NCI-H2196 (cell line): ENCODE measurements at regions not wholly inside any gene's neighbourhood (a gene's known extent, or its start where the extent isn't known, plus 50 kb on each side); places are given as distances from the start of the nearest gene placed in this dataset.
A peak's percentile ranks its signal among the peaks of the same experiment; 100 is the strongest.
"Not testable (repeated sequence)": the region's sequence is repeated elsewhere in the genome, so short reads cannot be mapped to it uniquely, and the experiment has no call there.

Source experiments
- DNase-seq: peaks from one replicate; lab custom pipeline; 2025; ENCODE audit not compliant: unreplicated experiment; lab: John Stamatoyannopoulos, UW

DNA sequence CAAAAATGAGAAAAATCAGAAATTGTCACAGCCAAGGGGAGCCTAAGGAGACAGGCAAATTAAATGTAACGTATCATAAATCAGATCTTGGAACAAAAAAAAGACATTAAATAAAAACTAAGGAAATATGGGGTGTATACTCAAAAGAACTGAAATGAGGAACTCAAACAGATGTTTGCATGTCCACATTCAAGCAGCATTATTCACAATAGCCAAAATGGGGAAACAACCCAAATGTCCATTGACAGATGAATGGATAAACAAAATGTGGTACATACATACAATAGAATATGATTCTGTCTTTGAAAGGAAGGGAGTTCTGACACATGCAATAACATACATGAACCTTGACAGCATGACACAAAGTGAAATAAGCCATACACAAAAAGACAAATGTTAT lies 155.8 kb upstream of the KLF7 start:
- no peak for DNase-seq

DNA sequence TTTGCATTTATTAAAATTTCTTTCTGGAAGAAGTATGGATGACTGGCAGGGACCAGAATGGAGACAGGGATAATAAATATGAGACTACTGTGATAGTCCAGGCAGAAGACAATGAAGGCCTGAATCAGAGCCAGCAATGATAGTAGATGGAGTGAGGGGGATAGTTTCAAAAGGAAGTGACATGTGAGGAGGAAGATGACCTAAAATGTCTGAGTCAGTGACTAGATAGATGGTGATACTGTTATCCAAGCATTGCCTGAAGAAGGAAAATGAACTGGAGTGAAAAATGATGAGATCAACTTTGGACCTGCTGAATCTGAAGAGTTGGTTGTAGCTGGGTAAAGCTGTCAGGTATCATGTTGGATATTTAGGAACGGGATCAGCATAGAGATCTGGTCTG lies 158.3 kb upstream of the KLF7 start:
- no peak for DNase-seq

DNA sequence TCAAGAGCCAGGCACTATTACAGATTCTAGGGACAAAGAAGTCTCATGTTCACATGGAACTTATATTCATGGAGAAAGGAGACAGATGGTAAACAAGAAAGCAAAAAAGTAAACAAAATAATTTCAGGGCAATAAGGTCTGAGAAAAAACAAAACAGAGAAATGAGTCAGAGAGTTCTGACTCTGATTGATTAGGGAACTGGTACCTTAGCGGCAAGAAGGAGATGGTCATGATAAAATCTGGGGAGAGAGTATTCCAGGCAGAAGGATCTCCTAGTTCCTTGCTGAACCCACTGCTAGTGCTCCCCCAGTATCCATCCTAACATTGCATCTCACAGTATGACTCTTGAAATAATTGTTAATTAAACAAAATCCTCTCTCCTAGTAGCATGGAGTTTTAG lies 161.8 kb upstream of the KLF7 start:
- no peak for DNase-seq

DNA sequence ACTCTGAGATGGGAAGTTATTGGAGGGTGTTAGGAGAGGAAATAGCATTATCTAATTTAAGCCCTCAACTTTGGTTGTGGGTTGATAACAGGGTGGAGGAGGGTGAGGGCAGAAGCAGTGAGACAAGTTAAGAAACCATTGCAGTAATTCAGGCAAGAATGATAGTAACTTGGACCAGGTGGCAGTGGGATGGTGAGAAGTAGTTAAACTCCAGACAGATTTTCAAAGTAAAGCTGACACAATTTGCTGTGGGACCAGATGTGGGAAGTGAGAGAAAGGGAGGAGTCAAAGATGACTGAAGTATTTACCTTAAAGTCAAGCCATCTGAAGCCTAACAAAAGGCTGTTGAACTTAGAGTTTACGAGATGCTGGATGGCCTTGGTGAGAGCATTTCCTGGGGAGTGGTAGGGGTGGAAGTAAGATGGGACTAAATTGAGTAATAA lies 163.2 kb upstream of the KLF7 start:
- DNase-seq, result no peak

DNA sequence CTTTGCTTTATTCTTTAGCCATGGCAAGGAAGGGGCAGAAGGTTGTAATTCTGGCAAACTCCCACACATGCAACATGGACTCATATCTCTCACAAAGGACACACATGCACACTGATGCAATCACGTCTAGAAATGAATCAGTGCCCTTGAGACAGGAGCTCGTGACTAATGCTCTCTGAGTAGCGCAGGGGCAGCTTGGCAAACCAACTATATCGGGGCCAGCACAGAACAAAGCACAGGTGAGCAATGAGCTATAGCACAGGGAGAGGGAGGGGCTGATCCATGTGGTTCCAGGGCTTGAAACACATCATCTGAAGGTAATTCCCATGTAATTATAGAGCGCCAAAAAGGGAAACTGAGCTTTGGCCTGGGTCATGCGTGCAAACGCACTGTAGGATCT lies 165.2 kb upstream of the KLF7 start:
- DNase-seq, result no peak

DNA sequence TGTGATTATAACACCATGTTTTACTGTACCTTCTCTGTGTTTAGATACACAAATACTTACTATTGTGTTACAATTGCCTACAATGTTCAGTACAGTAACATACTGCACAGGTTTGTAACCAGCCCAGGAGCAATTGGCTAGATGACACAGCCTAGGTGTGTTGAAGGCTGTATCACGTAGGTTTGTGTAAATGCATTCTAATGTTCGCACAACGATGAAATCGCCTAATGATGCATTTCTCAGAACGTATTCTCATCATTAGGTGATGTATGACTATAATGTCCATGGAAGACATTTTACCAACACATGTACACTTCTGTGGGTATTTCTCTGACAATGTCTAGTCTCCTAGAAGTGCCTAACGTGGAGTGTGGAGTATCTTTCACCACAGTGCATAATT lies 165.9 kb upstream of the KLF7 start:
- no peak for DNase-seq

DNA sequence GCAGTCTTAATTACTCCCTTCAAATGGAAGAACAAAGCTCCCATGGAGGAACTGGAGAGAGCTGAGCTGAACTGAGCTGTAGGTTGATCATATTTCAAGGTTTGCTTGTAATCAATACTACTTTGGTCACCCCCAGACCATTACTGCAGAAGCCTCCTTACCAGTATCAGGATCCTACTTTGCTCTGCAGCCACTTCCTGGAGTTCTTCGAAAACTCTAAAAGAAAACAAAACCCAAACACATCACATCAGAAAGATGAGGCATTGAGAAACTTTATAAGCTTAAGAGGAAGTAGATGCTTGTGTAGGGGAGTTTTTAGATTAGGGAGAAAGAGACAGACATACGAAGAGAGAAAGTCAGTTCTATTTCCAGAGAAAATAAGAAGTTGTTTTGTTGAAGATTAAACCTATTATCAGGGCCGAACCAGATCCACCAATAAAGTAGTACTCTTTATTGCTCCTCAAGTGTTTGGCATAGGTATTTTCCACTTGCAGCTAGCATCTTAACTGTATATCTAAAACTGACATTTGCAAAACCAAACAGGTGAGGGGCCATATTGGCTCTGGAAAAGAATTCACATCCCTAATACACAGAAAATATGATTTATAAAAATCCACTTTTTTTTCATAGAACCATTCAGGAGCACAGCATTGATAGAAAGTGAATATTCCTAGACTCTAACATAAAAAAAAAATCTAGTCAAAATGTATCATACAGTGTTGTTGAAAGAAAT lies 166.9 kb upstream of the KLF7 start:
- DNase-seq, result no peak

DNA sequence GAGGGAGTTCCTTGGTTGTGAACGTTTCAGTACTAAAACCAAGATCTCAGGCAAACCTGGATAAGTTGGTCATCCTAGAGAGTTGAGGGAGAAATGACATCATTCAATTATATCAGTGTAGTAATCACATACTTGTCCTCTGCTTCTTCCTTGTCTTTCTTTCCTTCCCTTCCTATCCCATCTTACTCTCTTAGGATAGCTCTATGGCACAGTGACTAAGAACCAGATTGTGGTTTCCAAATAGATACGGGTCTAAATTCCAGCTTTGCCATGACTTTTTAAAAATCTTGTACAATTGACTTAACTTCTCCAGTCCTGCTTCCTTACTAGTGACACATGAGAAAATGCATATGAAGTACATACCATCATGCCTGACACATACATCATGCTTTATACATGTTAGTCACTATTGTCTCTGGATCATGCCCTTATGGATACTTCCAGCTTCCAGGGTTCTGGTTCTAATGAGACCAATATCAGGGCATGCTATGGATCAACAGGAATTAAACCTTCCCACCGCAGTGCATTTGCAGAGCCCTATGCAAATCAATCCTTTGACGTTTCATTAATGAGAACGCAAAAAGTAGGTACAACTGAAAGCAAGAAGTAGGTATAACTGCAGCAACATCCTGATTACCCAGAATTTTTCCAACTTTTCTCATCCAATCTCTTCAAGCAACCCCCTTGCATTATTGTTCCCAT lies 168.0 kb upstream of the KLF7 start:
- no peak for DNase-seq

DNA sequence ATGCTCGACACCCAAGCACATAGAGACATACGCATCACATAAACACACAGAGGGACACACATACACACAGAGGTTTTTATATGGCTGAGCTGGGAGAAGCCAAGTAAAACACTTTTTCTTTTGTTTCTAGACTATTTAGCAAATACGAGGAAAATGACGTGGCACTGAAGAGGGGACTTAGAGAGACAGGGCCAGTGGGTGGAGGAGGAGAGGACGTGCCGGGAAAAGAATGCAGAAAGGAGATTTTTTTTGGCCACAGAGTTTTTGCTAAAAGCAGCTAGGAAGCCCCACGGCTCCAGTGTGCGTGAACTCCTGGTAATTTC lies 168.5 kb upstream of the KLF7 start:
- DNase-seq, result no peak

DNA sequence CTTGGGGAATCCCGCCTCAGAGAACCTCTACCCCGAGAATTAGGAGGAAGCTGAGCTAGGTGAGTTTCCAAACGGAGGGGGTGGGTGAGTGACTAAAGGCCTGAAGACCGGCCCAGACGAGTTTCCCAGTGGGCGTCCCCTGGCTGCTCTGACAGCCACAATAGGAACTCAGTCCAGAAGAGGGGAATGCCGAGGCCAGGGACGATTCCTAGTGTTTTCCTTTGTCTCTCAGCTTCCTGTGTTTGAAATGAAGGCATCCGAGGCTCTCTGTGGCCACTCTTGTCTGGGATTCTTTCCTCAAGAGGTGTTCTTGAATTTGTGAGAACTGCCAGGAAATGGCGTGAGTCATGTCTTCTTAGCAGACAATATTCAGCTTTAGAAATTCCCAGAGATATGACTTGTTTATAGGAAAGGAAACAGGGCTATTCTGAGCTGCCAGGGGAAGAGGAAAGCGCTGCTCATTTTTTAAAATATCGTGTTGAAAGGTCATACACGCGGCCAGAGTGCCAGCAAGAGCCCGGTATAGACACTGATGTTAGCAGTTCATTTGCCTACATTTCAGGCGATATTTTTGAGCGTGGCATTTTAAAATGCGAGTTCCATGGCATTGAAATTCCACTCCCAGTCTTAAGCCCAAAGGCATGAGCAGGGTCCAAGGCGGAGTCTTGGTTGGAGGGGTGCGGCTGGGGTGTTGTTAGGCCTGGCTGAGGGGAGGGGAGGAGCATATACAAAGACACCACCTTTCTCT lies 169.1 kb upstream of the KLF7 start:
- DNase-seq, result peak; percentile 35

DNA sequence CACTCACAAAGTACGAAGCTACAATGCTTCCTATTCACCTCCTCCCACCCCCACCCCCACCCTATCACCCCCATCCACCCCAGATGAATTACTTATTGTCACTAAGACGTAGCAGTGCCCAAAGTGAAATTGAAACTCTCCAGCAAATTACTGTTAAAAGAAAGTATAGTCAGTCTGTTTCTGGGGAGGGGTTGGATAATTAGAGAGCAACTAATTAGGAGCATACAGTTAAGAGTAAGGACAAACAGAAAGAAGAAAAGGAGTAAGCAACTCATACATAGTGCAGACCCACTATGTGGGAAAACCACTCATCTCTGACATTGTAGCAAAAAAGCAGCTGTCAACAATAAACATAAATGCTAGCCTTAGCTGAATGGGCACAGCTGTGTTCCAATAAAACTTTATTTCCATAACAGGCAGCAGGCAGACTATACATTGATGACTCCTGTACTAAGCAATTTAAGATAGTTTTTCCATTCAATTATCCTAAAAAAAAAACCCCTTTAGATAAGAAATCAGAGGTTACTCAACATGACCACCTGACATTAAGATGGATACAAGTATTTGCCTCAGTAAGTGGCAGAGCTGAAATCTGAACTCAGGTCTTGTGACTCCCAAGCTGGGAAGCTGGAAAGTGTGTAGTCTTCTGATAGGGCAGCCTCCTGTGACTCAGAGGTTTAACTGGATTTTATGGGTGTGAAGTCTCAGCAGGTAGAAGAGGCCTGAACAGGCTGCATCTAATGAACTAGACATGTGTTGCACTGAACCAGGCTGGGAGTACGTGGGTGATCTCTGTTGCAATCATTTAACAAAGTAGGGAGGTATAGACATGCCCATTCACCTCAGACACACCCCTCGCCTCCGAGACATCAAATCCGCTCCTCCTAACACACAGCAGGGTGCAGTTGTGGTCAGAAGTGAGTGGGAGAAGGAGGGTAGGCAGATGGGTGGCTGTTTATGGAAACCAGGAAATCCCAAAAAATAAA lies 171.8 kb upstream of the KLF7 start:
- DNase-seq, result peak; percentile 23

DNA sequence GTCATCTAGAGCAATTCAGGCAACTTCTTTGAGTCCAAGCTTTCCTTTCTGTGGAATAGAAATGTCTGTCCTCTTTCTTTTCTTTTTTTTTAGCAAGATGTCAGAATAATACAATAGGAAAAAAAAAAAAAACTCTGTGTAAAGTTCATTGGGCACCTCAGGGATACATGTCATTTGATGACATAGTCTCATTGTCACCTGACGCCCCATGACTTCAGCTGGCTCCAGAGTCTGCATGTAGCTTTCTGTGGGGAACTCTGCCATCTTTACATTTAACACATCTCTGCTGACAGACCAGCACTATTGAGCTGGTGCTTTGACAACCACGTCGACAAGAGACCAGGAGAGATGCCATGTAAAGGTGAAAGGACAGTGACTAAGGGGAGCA lies 172.5 kb upstream of the KLF7 start:
- no peak for DNase-seq

DNA sequence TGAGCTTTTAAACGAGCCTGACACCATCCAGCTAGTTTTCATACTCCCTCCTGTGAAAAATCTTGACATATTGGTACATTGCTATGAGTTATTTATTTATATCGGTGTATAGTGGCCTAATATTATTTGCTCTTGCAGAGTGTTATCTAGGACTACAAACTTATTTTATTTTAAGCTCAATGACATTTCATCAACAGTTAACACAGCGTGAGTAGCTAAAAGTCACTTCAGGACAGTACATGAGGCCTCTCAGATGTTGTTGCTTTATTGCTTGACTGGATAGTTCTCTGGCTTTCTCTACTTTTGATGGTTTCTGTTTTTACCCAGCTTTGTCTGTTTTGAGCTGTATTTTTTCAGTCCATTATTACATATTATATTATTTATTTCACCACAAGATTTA lies 172.9 kb upstream of the KLF7 start:
- DNase-seq, result no peak

DNA sequence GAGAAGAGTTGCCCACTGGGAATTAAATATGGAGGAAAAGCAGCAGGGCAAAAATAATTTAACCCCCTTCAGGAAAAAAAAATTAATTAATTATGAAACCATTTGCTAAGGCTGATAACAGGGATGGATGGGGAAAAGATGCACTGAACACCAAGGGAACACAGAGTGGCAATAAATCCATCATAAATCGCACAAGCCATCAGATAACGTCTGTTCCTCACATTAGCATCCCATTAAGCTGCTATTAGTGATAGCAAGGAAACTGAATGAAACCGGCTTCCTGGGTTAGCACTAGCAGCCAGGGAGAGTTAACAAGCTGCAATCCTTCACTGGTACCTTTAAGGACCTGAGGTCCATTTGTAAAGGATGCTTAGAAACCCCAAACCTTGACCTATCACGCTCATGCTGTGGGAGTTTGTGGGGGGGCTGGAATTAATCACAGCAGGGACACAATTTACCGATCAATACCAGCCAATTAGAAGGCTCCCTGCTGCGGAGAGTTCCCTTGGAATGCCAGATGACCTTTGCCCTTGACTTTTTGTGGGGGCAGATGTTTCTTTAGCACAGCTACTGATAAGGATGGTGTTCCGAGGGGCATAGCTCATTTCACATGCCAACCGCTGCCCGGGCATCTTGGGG lies 175.5 kb upstream of the KLF7 start:
- no peak for DNase-seq

DNA sequence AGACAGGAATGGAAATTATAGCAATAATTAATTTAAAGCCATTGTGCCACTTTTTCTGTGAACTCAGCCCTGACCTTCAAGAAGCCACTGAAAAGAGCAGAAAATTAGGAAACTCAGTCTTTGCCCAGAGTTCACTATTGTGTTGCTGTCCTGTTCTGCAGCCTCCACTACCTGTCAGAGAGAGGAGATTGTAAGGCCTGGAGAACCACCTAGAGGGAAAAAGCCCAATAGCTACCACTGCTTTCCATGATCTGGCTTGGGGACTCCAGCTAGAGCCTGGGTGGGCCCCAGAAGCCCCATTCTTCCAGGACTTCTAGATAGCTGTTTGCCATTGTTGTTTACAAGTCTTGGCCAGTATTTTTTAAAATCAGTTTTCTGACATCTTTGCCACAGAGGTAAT lies 176.1 kb upstream of the KLF7 start:
- DNase-seq, result no peak

DNA sequence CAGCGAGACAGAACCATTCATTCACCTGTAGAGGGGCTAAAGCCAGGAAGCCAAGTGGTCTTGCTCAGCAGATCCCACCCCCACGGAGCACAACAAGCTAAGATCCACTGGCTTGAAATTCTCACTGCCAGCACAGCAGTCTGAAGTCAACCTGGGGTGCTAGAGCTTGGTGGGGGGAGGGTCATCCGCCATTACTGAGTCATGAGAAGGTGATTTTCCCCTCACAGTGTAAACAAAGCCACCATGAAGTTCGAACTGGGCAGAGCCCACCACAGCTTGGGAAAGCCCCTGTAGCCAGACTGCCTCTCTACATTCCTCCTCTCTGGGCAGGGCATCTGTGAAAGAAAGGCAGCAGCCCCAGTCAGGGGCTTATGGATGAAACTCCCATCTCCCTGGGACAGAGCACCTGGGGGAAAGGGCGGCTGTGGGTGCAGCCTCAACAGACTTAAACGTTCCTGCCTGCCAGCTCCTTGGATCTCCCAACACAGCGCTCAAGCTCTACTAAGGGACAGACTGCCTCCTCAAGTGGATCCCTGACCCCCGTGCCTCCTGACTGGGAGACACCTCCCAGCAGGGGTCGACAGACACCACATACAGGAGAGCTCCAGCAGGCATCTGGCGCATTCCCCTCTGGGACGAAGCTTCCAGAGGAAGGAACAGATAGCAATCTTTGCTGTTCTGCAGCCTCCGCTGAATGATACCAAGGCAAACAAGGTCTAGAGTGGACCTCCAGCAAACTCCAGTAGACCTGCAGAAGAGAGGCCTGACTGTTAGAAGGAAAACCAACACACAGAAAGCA lies 179.0 kb upstream of the KLF7 start:
- DNase-seq, result not testable (repeated sequence)

DNA sequence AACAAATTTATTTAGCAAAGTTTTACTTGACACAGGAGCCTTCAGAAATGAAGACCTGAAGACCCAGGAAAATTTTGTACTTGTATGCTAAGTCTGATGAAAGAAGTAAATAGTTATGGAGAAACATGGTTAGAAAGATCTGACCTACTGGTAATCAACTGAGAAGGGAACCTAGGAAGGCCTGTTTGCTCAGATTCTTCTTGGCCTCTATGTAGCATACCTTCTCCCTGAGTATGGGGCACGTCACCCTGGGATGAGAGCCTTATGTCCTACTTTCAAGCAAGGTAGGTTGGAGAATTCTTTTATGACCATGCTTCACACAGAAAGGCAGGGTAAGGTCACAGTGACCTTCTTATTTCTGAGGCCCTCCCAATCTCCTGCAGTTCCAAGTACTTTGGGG lies 178.6 kb upstream of the CREB1 start:
- DNase-seq, result no peak

DNA sequence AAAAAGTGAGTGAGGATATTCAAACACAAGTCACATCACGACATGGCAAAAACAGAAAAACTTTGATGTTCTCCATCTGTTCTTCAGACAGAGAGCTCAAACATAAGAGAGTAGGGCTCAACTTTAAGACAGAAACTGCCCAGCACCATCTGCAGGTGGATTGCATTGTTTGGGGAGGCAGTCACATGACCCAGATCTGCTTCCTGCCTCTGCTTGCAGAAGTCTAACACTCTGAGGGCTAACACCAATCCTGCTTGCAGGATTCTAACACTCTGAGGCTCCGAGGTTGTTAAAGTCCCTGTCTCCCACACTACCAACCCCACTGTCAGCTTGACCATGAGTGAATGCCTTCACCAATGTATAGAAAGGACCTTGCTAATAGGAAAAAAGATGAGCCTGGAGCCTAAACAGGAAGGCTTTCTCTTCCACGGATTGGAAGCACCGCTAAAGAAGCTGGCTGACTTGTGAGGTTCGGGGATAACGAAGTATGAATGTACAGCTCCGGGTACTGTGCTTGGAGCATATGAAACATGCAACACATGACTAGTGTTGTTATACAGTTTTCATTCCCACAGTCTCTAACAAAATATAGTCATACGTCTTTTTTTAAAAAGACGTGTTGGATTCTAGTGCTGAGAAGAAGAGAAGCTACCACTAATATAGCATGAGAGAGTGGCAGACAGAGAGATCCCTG lies 176.6 kb upstream of the CREB1 start:
- no peak for DNase-seq

DNA sequence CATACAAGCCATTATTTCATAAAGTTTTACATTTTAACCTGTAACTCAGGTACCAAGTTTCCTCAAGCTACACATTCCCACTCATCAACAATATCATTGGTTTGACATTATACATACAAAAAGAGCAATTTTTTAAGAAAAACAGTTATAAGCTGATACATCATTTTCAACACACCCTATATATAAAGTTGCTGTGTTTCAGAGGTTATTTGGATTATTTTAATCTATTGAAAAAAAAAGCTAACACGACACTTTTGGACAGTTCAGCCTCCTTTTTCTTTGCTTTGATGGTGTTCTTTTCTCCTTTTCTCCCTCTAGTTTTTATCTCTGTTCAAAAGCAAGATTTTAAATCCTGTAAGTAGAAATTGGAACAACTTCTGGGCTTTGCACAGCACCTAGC lies 175.9 kb upstream of the CREB1 start:
- DNase-seq, result no peak
